H1 (cell line): ENCODE measurements at regions not wholly inside any gene's neighbourhood (a gene's known extent, or its start where the extent isn't known, plus 50 kb on each side); places are given as distances from the start of the nearest gene placed in this dataset.

Experiments used
- CTCF ChIA-PET: fragments of 300-600 bp; sonication (Branson Sonifier 250); formaldehyde crosslinking; loops from one replicate; lab custom pipeline; 2021; ENCODE audit not compliant: partially characterized antibody; lab: Charles Lee
- POLR2A ChIA-PET: fragments of 300-600 bp; sonication (Branson Sonifier 250); formaldehyde crosslinking; loops from one replicate; lab custom pipeline; 2021; ENCODE audit warnings: inconsistent platforms; ENCODE audit not compliant: partially characterized antibody; lab: Charles Lee
- DNase-seq, 2 experiments: peaks; one replicate each; pipeline versions ENCODE4 v3.0.0 to v3.0.0-alpha.2; 2010 to 2022; ENCODE audit warnings: low spot score in 2 of 2, low read depth in 1 of 2, mixed read lengths in 1 of 2
- FAIRE-seq: peaks from 2 replicates; lab custom pipeline; 2011; peaks lifted over from hg19 to GRCh38; lab: Jason Lieb, UNC
- H2AFZ ChIP-seq: 2 replicates; pipeline ENCODE4 v1.8.1; 2012; ENCODE audit warnings: low read length, inconsistent platforms
- H2AK5ac ChIP-seq: 2 replicates; pipeline ENCODE4 v1.6.1; 2013; ENCODE audit warnings: low read depth, low read length
- H2BK120ac ChIP-seq: replicated peaks from 2 replicates; pipeline ENCODE3; 2013; ENCODE audit warnings: low read depth, low read length, inconsistent platforms
- H2BK12ac ChIP-seq: 2 replicates; pipeline ENCODE4 v1.6.1; 2013; ENCODE audit warnings: low read depth, low read length
- H2BK15ac ChIP-seq: 2 replicates; pipeline ENCODE4 v1.6.1; 2013; ENCODE audit warnings: low read length
- H2BK20ac ChIP-seq: 2 replicates; pipeline ENCODE4 v1.6.1; 2013; ENCODE audit warnings: low read length
- H2BK5ac ChIP-seq: 2 replicates; pipeline ENCODE4 v1.6.1; 2013; ENCODE audit warnings: low read depth, low read length
- H3K14ac ChIP-seq: 2 replicates; pipeline ENCODE4 v1.6.1; 2013; ENCODE audit warnings: inconsistent platforms; ENCODE audit not compliant: insufficient read length
- H3K18ac ChIP-seq: 2 replicates; pipeline ENCODE4 v1.6.1; 2013; ENCODE audit warnings: low read length; ENCODE audit errors: extremely low read depth
- H3K23ac ChIP-seq: 2 replicates; pipeline ENCODE4 v1.6.1; 2013; ENCODE audit warnings: inconsistent platforms; ENCODE audit not compliant: insufficient read length
- H3K23me2 ChIP-seq: 2 replicates; pipeline ENCODE4 v1.6.1; 2013; ENCODE audit warnings: low read depth, low read length
- H3K27ac ChIP-seq: 2 replicates; pipeline ENCODE4 v1.6.1; 2011; ENCODE audit warnings: low read depth, low read length, inconsistent platforms
- H3K27me3 ChIP-seq, 4 experiments: replicated peaks in 1 of 4; 1 replicate in 1 of 4; 2 replicates in 3 of 4; pipeline versions ENCODE4 v1.6.1 to v1.8.1; 2011 to 2013; ENCODE audit warnings: low read length in 3 of 4, mild to moderate bottlenecking in 3 of 4, inconsistent platforms in 2 of 4, mixed read lengths in 2 of 4, moderate library complexity in 1 of 4; ENCODE audit not compliant: control insufficient read depth in 3 of 4, insufficient read depth in 3 of 4; ENCODE audit errors: extremely low read depth in 1 of 4
- H3K36me3 ChIP-seq, 4 experiments: 2 replicates each; pipeline versions ENCODE4 v1.6.1 to v1.8.1; 2011 to 2013; ENCODE audit warnings: mild to moderate bottlenecking in 4 of 4, low read length in 3 of 4, moderate library complexity in 2 of 4, control low read depth in 1 of 4, inconsistent platforms in 1 of 4; ENCODE audit not compliant: insufficient read depth in 4 of 4, control insufficient read depth in 2 of 4
- H3K4ac ChIP-seq: replicated peaks from 2 replicates; pipeline ENCODE3; 2013; ENCODE audit warnings: low read length, low read depth, mixed read lengths, inconsistent platforms; ENCODE audit not compliant: insufficient read length
- H3K4me1 ChIP-seq, 4 experiments: replicated peaks in 1 of 4; 1 replicate in 1 of 4; 2 replicates in 3 of 4; pipeline versions ENCODE4 v1.6.1 to v1.8.1; 2011 to 2013; ENCODE audit warnings: low read length in 3 of 4, inconsistent platforms in 2 of 4, mixed read lengths in 1 of 4; ENCODE audit not compliant: insufficient read depth in 4 of 4, control insufficient read depth in 3 of 4
- H3K4me2 ChIP-seq, 2 experiments: 2 replicates each; pipeline versions ENCODE4 v1.6.1 to v1.8.1; 2011 to 2013; ENCODE audit warnings: low read depth in 2 of 2, low read length in 2 of 2, control low read depth in 1 of 2, inconsistent platforms in 1 of 2, mild to moderate bottlenecking in 1 of 2; ENCODE audit not compliant: insufficient read depth in 1 of 2
- H3K4me3 ChIP-seq, 4 experiments: fragments of 200-600, 300-600 bp in 1 of 4; sonication (generic), shearing (Covaris generic), sonication (Bioruptor Twin) in 1 of 4; 2 replicates each; pipeline versions ENCODE4 v1.5.1 to v1.8.1; 2011 to 2016; ENCODE audit warnings: low read length in 4 of 4, low read depth in 3 of 4, control low read depth in 2 of 4, inconsistent platforms in 2 of 4, mild to moderate bottlenecking in 2 of 4, mixed read lengths in 1 of 4, moderate library complexity in 1 of 4; ENCODE audit not compliant: insufficient read depth in 2 of 4; ENCODE audit errors: extremely low read depth in 1 of 4
- H3K56ac ChIP-seq: replicated peaks from 2 replicates; pipeline ENCODE3; 2013; ENCODE audit warnings: low read depth, mild to moderate bottlenecking, mixed read lengths, low read length, inconsistent platforms; ENCODE audit not compliant: insufficient read length
- H3K79me1 ChIP-seq: 2 replicates; pipeline ENCODE4 v1.6.1; 2013; ENCODE audit warnings: low read depth, low read length, control low read depth
- H3K79me2 ChIP-seq, 2 experiments: 2 replicates each; pipeline versions ENCODE4 v1.6.1 to v1.8.1; 2012 to 2013; ENCODE audit warnings: low read length in 2 of 2, mild to moderate bottlenecking in 2 of 2, inconsistent platforms in 1 of 2; ENCODE audit not compliant: insufficient read depth in 2 of 2, control insufficient read depth in 1 of 2
- H3K9ac ChIP-seq, 4 experiments: replicated peaks in 1 of 4; 1 replicate in 1 of 4; 2 replicates in 3 of 4; pipeline versions ENCODE4 v1.6.1 to v1.8.1; 2011 to 2013; ENCODE audit warnings: low read depth in 3 of 4, low read length in 3 of 4, control low read depth in 2 of 4, mild to moderate bottlenecking in 2 of 4, moderate library complexity in 2 of 4, inconsistent platforms in 1 of 4; ENCODE audit errors: extremely low read depth in 1 of 4
- H3K9me3 ChIP-seq, 2 experiments: 2 replicates each; pipeline versions ENCODE4 v1.6.1 to v1.8.1; 2012 to 2013; ENCODE audit warnings: mild to moderate bottlenecking in 2 of 2, moderate library complexity in 2 of 2, control low read depth in 1 of 2, inconsistent platforms in 1 of 2, low read depth in 1 of 2, low read length in 1 of 2, mixed read lengths in 1 of 2; ENCODE audit not compliant: insufficient read depth in 2 of 2
- H4K20me1 ChIP-seq, 2 experiments: replicated peaks in 1 of 2; 2 replicates each; pipeline versions ENCODE3 to v1.8.1; 2011 to 2013; ENCODE audit warnings: inconsistent platforms in 2 of 2, low read length in 2 of 2, mild to moderate bottlenecking in 1 of 2; ENCODE audit not compliant: insufficient read depth in 2 of 2, control insufficient read depth in 1 of 2
- H4K5ac ChIP-seq: 2 replicates; pipeline ENCODE4 v1.6.1; 2013; ENCODE audit warnings: low read length, low read depth, mixed read lengths, inconsistent platforms; ENCODE audit not compliant: insufficient read length
- H4K8ac ChIP-seq: 2 replicates; pipeline ENCODE4 v1.8.0; 2013; ENCODE audit warnings: mild to moderate bottlenecking, moderate library complexity, low read length, inconsistent platforms; ENCODE audit not compliant: insufficient read depth; ENCODE audit errors: extremely low read depth
- H4K91ac ChIP-seq: replicated peaks from 2 replicates; pipeline ENCODE3; 2013; ENCODE audit warnings: low read length, mixed read lengths, inconsistent platforms; ENCODE audit not compliant: insufficient read length
- ASH2L ChIP-seq: fragments of 200-600, 300-600 bp; sonication (generic); IDR thresholded peaks from one replicate; pipeline ENCODE4 v1.7.1; 2017; ENCODE audit warnings: low read length
- CBX5 ChIP-seq: fragments of 300-800, 300-1000 bp; sonication (generic); IDR thresholded peaks from 2 replicates; pipeline ENCODE4 v1.7.1; 2016; ENCODE audit warnings: antibody characterized with exemption, low read length, low read depth
- EGR1 ChIP-seq: IDR thresholded peaks from 2 replicates; pipeline ENCODE4 v1.6.1; 2011; ENCODE audit warnings: low read depth, low read length, borderline replicate concordance
- NANOG ChIP-seq: IDR thresholded peaks from 2 replicates; pipeline ENCODE4 v1.6.1; 2011; ENCODE audit warnings: low read length, low read depth, mild to moderate bottlenecking, inconsistent platforms; ENCODE audit not compliant: insufficient read depth, poor library complexity, severe bottlenecking
- POLR2A ChIP-seq, 2 experiments: IDR thresholded peaks; 1 replicate in 1 of 2; 2 replicates in 1 of 2; pipeline ENCODE4 v1.6.1; 2011; ENCODE audit warnings: low read depth in 2 of 2, low read length in 2 of 2, mild to moderate bottlenecking in 2 of 2; ENCODE audit errors: control extremely low read depth in 1 of 2
- RNF2 ChIP-seq: fragments of 200-900, 300-1000 bp; sonication (generic); IDR thresholded peaks from 2 replicates; pipeline ENCODE4 v1.7.1; 2016; ENCODE audit warnings: borderline replicate concordance, low read depth, mild to moderate bottlenecking, antibody characterized with exemption, low read length; ENCODE audit not compliant: poor library complexity, severe bottlenecking; ENCODE audit errors: missing control alignments
- RXRA ChIP-seq: IDR thresholded peaks from 2 replicates; pipeline ENCODE4 v1.6.1; 2011; ENCODE audit warnings: low read depth, mild to moderate bottlenecking, low read length, moderate library complexity; ENCODE audit not compliant: insufficient read depth
- SAP30 ChIP-seq: fragments of 300-600 bp; sonication (generic); IDR thresholded peaks from 2 replicates; pipeline ENCODE4 v1.7.1; 2012; ENCODE audit warnings: low read length, moderate library complexity, mild to moderate bottlenecking, inconsistent platforms; ENCODE audit not compliant: insufficient read depth, insufficient replicate concordance
- SIRT6 ChIP-seq: IDR thresholded peaks from one replicate; pipeline ENCODE4 v1.7.1; 2012; ENCODE audit warnings: low read length, inconsistent platforms
- SP2 ChIP-seq: IDR thresholded peaks from 2 replicates; pipeline ENCODE4 v1.6.1; 2012; ENCODE audit warnings: mild to moderate bottlenecking, low read length, inconsistent platforms
- SRF ChIP-seq: IDR thresholded peaks from 2 replicates; pipeline ENCODE4 v1.6.1; 2011; ENCODE audit warnings: mild to moderate bottlenecking, low read depth, low read length, moderate library complexity
- TAF1 ChIP-seq: IDR thresholded peaks from 2 replicates; pipeline ENCODE4 v1.6.1; 2011; ENCODE audit warnings: mild to moderate bottlenecking, low read depth, low read length
- TBP ChIP-seq: IDR thresholded peaks from 2 replicates; pipeline ENCODE4 v1.6.1; 2011; ENCODE audit warnings: low read depth, low read length, improper control_type of control experiment
- WGBS, 2 experiments: shearing (Covaris generic) in 1 of 2; methylation state at CpG; one replicate each; pipeline versions ENCODE4 v1.1.6 to v1.1.7; 2013 to 2015; ENCODE audit warnings: low lambda C conversion rate in 2 of 2, mixed read lengths in 2 of 2, inconsistent platforms in 1 of 2, low coverage in 1 of 2, missing lambda C conversion rate in 1 of 2; ENCODE audit not compliant: insufficient replicate concordance in 2 of 2, insufficient coverage in 1 of 2, insufficient read length in 1 of 2; ENCODE audit errors: extremely low coverage in 1 of 2, missing lambda C conversion rate in 1 of 2; 5-methylcytosine and 5-hydroxymethylcytosine counted together
- TF ChIP-seq, protein P1 (sequence below): IDR thresholded peaks from 2 replicates; pipeline ENCODE4 v1.6.1; 2012; ENCODE audit warnings: inconsistent platforms

DNA sequence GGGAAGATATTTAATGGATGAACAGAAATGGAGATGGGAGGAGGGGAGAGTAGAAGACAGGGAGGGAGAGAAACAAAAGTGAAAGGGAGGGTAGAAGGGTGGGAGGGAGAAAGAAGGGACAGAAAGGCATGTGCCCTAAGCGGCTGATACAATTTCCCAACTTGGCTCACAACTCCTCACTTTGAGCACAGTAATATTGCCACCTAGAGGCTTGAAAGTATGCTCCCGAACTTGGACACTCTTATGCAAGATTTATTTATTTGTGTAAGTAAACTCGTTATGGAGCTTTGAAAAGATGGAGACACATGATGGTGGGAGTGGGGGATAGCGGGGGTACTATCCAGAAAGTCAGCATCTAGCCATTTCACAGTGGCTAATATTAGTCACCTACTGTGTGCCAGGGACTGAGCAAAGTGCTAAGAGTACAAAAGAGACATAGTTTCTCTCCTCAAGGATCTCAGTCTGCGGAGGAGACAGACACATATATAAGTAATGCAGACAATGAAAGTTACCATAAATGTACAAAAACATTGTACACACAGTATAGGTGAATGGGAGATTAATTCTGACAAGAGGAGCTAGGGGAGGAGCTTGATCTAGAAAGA lies 189.7 kb downstream of the SEC16B start:
- peak; percentile 85 for FAIRE-seq
- Histone ChIP-seq H2BK12ac (no peak overlapping the region), H2BK120ac (no peak overlapping the region), H3K4ac (no peak overlapping the region), H3K9me3 (no peaks in the 10 kb centered on the region), H4K8ac (no peak overlapping the region), H3K36me3 (peaks cover 0 to 2% (median 0%) of the 10 kb centered on the region in 4 experiments; a peak in 1 of 8 replicates), H3K23me2 (no peaks in the 10 kb centered on the region), H4K91ac (no peak overlapping the region), H2AK5ac (no peak overlapping the region), H2BK20ac (no peak overlapping the region), H3K18ac (no peak overlapping the region), H3K27me3 (no peaks in the 10 kb centered on the region), H4K20me1 (no peaks in the 10 kb centered on the region), H3K4me3 (no peak overlapping the region), H2AFZ (no peak overlapping the region), H3K56ac (no peak overlapping the region), H3K79me2 (no peaks in the 10 kb centered on the region), H3K9ac (no peak overlapping the region), H4K5ac (no peak overlapping the region), H3K4me2 (no peak overlapping the region), H3K27ac (no peak overlapping the region), H2BK5ac (no peak overlapping the region), H3K79me1 (no peaks in the 10 kb centered on the region), H3K4me1 (peaks cover 3 to 12% (median 5%) of the 10 kb centered on the region in 4 experiments; a peak in 6 of 7 replicates), H2BK15ac (no peak overlapping the region), H3K14ac (no peak overlapping the region), H3K23ac (no peak overlapping the region)
- POLR2A ChIA-PET: no interaction called here
- DNase-seq: peak in 1 of 2 experiments; percentile 36
- CTCF ChIA-PET: interaction anchor here (0.6 to 6.0 kb wide), 31 partner anchors 10 to 885 kb away, joined by 3 to 61 read pairs (median 3); no protein-coding TSS in a partner anchor
- WGBS, 2 experiments: 45% methylated on average over 5 of the region's 5 CpGs; no CpG with 5 or more reads in 1 of the 2 experiments
- TF ChIP-seq TAF1 (no peak), TBP (no peak), POLR2A (IDR thresholded peaks at IDR 0.05; ENCODE audit: control extremely low read depth in 1 of 2, low read depth in 2 of 2, low read length in 2 of 2) (no peak), SRF (no peak), RXRA (no peak), NANOG (no peak), SAP30 (no peak), RNF2 (no peak), SIRT6 (no peak), CBX5 (no peak), ASH2L (no peak), SP2 (no peak), EGR1 (no peak)
- TF ChIP-seq, protein P1, sequence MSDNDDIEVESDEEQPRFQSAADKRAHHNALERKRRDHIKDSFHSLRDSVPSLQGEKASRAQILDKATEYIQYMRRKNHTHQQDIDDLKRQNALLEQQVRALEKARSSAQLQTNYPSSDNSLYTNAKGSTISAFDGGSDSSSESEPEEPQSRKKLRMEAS: 0 out of 2 replicates have a peak, but pooled peaks have one; percentile 41
